H1 (cell line): ENCODE measurements at regions not wholly inside any gene's neighbourhood (a gene's known extent, or its start where the extent isn't known, plus 50 kb on each side); places are given as distances from the start of the nearest gene placed in this dataset.

Experiments used
- CTCF ChIA-PET: fragments of 300-600 bp; sonication (Branson Sonifier 250); formaldehyde crosslinking; loops from one replicate; lab custom pipeline; 2021; ENCODE audit not compliant: partially characterized antibody; lab: Charles Lee
- POLR2A ChIA-PET: fragments of 300-600 bp; sonication (Branson Sonifier 250); formaldehyde crosslinking; loops from one replicate; lab custom pipeline; 2021; ENCODE audit warnings: inconsistent platforms; ENCODE audit not compliant: partially characterized antibody; lab: Charles Lee
- DNase-seq, 2 experiments: peaks; one replicate each; pipeline versions ENCODE4 v3.0.0 to v3.0.0-alpha.2; 2010 to 2022; ENCODE audit warnings: low spot score in 2 of 2, low read depth in 1 of 2, mixed read lengths in 1 of 2
- FAIRE-seq: peaks from 2 replicates; lab custom pipeline; 2011; peaks lifted over from hg19 to GRCh38; lab: Jason Lieb, UNC
- H2AFZ ChIP-seq: 2 replicates; pipeline ENCODE4 v1.8.1; 2012; ENCODE audit warnings: low read length, inconsistent platforms
- H2AK5ac ChIP-seq: 2 replicates; pipeline ENCODE4 v1.6.1; 2013; ENCODE audit warnings: low read depth, low read length
- H2BK120ac ChIP-seq: replicated peaks from 2 replicates; pipeline ENCODE3; 2013; ENCODE audit warnings: low read depth, low read length, inconsistent platforms
- H2BK12ac ChIP-seq: 2 replicates; pipeline ENCODE4 v1.6.1; 2013; ENCODE audit warnings: low read depth, low read length
- H2BK15ac ChIP-seq: 2 replicates; pipeline ENCODE4 v1.6.1; 2013; ENCODE audit warnings: low read length
- H2BK20ac ChIP-seq: 2 replicates; pipeline ENCODE4 v1.6.1; 2013; ENCODE audit warnings: low read length
- H2BK5ac ChIP-seq: 2 replicates; pipeline ENCODE4 v1.6.1; 2013; ENCODE audit warnings: low read depth, low read length
- H3K14ac ChIP-seq: 2 replicates; pipeline ENCODE4 v1.6.1; 2013; ENCODE audit warnings: inconsistent platforms; ENCODE audit not compliant: insufficient read length
- H3K18ac ChIP-seq: 2 replicates; pipeline ENCODE4 v1.6.1; 2013; ENCODE audit warnings: low read length; ENCODE audit errors: extremely low read depth
- H3K23ac ChIP-seq: 2 replicates; pipeline ENCODE4 v1.6.1; 2013; ENCODE audit warnings: inconsistent platforms; ENCODE audit not compliant: insufficient read length
- H3K23me2 ChIP-seq: 2 replicates; pipeline ENCODE4 v1.6.1; 2013; ENCODE audit warnings: low read depth, low read length
- H3K27ac ChIP-seq: 2 replicates; pipeline ENCODE4 v1.6.1; 2011; ENCODE audit warnings: low read depth, low read length, inconsistent platforms
- H3K27me3 ChIP-seq, 4 experiments: replicated peaks in 1 of 4; 1 replicate in 1 of 4; 2 replicates in 3 of 4; pipeline versions ENCODE4 v1.6.1 to v1.8.1; 2011 to 2013; ENCODE audit warnings: low read length in 3 of 4, mild to moderate bottlenecking in 3 of 4, inconsistent platforms in 2 of 4, mixed read lengths in 2 of 4, moderate library complexity in 1 of 4; ENCODE audit not compliant: control insufficient read depth in 3 of 4, insufficient read depth in 3 of 4; ENCODE audit errors: extremely low read depth in 1 of 4
- H3K36me3 ChIP-seq, 4 experiments: 2 replicates each; pipeline versions ENCODE4 v1.6.1 to v1.8.1; 2011 to 2013; ENCODE audit warnings: mild to moderate bottlenecking in 4 of 4, low read length in 3 of 4, moderate library complexity in 2 of 4, control low read depth in 1 of 4, inconsistent platforms in 1 of 4; ENCODE audit not compliant: insufficient read depth in 4 of 4, control insufficient read depth in 2 of 4
- H3K4ac ChIP-seq: replicated peaks from 2 replicates; pipeline ENCODE3; 2013; ENCODE audit warnings: low read length, low read depth, mixed read lengths, inconsistent platforms; ENCODE audit not compliant: insufficient read length
- H3K4me1 ChIP-seq, 4 experiments: replicated peaks in 1 of 4; 1 replicate in 1 of 4; 2 replicates in 3 of 4; pipeline versions ENCODE4 v1.6.1 to v1.8.1; 2011 to 2013; ENCODE audit warnings: low read length in 3 of 4, inconsistent platforms in 2 of 4, mixed read lengths in 1 of 4; ENCODE audit not compliant: insufficient read depth in 4 of 4, control insufficient read depth in 3 of 4
- H3K4me2 ChIP-seq, 2 experiments: 2 replicates each; pipeline versions ENCODE4 v1.6.1 to v1.8.1; 2011 to 2013; ENCODE audit warnings: low read depth in 2 of 2, low read length in 2 of 2, control low read depth in 1 of 2, inconsistent platforms in 1 of 2, mild to moderate bottlenecking in 1 of 2; ENCODE audit not compliant: insufficient read depth in 1 of 2
- H3K4me3 ChIP-seq, 4 experiments: fragments of 200-600, 300-600 bp in 1 of 4; sonication (generic), shearing (Covaris generic), sonication (Bioruptor Twin) in 1 of 4; 2 replicates each; pipeline versions ENCODE4 v1.5.1 to v1.8.1; 2011 to 2016; ENCODE audit warnings: low read length in 4 of 4, low read depth in 3 of 4, control low read depth in 2 of 4, inconsistent platforms in 2 of 4, mild to moderate bottlenecking in 2 of 4, mixed read lengths in 1 of 4, moderate library complexity in 1 of 4; ENCODE audit not compliant: insufficient read depth in 2 of 4; ENCODE audit errors: extremely low read depth in 1 of 4
- H3K56ac ChIP-seq: replicated peaks from 2 replicates; pipeline ENCODE3; 2013; ENCODE audit warnings: low read depth, mild to moderate bottlenecking, mixed read lengths, low read length, inconsistent platforms; ENCODE audit not compliant: insufficient read length
- H3K79me1 ChIP-seq: 2 replicates; pipeline ENCODE4 v1.6.1; 2013; ENCODE audit warnings: low read depth, low read length, control low read depth
- H3K79me2 ChIP-seq, 2 experiments: 2 replicates each; pipeline versions ENCODE4 v1.6.1 to v1.8.1; 2012 to 2013; ENCODE audit warnings: low read length in 2 of 2, mild to moderate bottlenecking in 2 of 2, inconsistent platforms in 1 of 2; ENCODE audit not compliant: insufficient read depth in 2 of 2, control insufficient read depth in 1 of 2
- H3K9ac ChIP-seq, 4 experiments: replicated peaks in 1 of 4; 1 replicate in 1 of 4; 2 replicates in 3 of 4; pipeline versions ENCODE4 v1.6.1 to v1.8.1; 2011 to 2013; ENCODE audit warnings: low read depth in 3 of 4, low read length in 3 of 4, control low read depth in 2 of 4, mild to moderate bottlenecking in 2 of 4, moderate library complexity in 2 of 4, inconsistent platforms in 1 of 4; ENCODE audit errors: extremely low read depth in 1 of 4
- H3K9me3 ChIP-seq, 2 experiments: 2 replicates each; pipeline versions ENCODE4 v1.6.1 to v1.8.1; 2012 to 2013; ENCODE audit warnings: mild to moderate bottlenecking in 2 of 2, moderate library complexity in 2 of 2, control low read depth in 1 of 2, inconsistent platforms in 1 of 2, low read depth in 1 of 2, low read length in 1 of 2, mixed read lengths in 1 of 2; ENCODE audit not compliant: insufficient read depth in 2 of 2
- H4K20me1 ChIP-seq, 2 experiments: replicated peaks in 1 of 2; 2 replicates each; pipeline versions ENCODE3 to v1.8.1; 2011 to 2013; ENCODE audit warnings: inconsistent platforms in 2 of 2, low read length in 2 of 2, mild to moderate bottlenecking in 1 of 2; ENCODE audit not compliant: insufficient read depth in 2 of 2, control insufficient read depth in 1 of 2
- H4K5ac ChIP-seq: 2 replicates; pipeline ENCODE4 v1.6.1; 2013; ENCODE audit warnings: low read length, low read depth, mixed read lengths, inconsistent platforms; ENCODE audit not compliant: insufficient read length
- H4K8ac ChIP-seq: 2 replicates; pipeline ENCODE4 v1.8.0; 2013; ENCODE audit warnings: mild to moderate bottlenecking, moderate library complexity, low read length, inconsistent platforms; ENCODE audit not compliant: insufficient read depth; ENCODE audit errors: extremely low read depth
- H4K91ac ChIP-seq: replicated peaks from 2 replicates; pipeline ENCODE3; 2013; ENCODE audit warnings: low read length, mixed read lengths, inconsistent platforms; ENCODE audit not compliant: insufficient read length
- EZH2 ChIP-seq: fragments of 200-600 bp; sonication (generic); IDR thresholded peaks from 2 replicates; pipeline ENCODE4 v1.7.1; 2012; ENCODE audit warnings: low read depth, mild to moderate bottlenecking, moderate library complexity, low read length, inconsistent platforms; ENCODE audit not compliant: severe bottlenecking
- SIN3A ChIP-seq, 2 experiments: IDR thresholded peaks in 1 of 2; conservative IDR thresholded peaks in 1 of 2; 2 replicates each; pipeline ENCODE4 v1.6.1; 2011 to 2012; ENCODE audit warnings: low read length in 2 of 2, improper control_type of control experiment in 1 of 2, low read depth in 1 of 2, mild to moderate bottlenecking in 1 of 2
- USF2 ChIP-seq: IDR thresholded peaks from 2 replicates; pipeline ENCODE4 v1.6.1; 2011; ENCODE audit warnings: low read length, improper control_type of control experiment
- WGBS, 2 experiments: shearing (Covaris generic) in 1 of 2; methylation state at CpG; one replicate each; pipeline versions ENCODE4 v1.1.6 to v1.1.7; 2013 to 2015; ENCODE audit warnings: low lambda C conversion rate in 2 of 2, mixed read lengths in 2 of 2, inconsistent platforms in 1 of 2, low coverage in 1 of 2, missing lambda C conversion rate in 1 of 2; ENCODE audit not compliant: insufficient replicate concordance in 2 of 2, insufficient coverage in 1 of 2, insufficient read length in 1 of 2; ENCODE audit errors: extremely low coverage in 1 of 2, missing lambda C conversion rate in 1 of 2; 5-methylcytosine and 5-hydroxymethylcytosine counted together

GRCh38 chr22:49462291-49462690, 365.4 kb downstream of the BRD1 start:
- Histone ChIP-seq H3K36me3 (no peaks in the 10 kb centered on the region), H3K9ac (no peak overlapping the region), H3K9me3 (no peaks in the 10 kb centered on the region), H2AFZ (no peak overlapping the region), H3K4me1 (peaks cover 0 to 7% (median 0%) of the 10 kb centered on the region in 4 experiments; a peak in 2 of 7 replicates), H3K4me3 (no peak overlapping the region), H3K4me2 (no peak overlapping the region), H4K91ac (no peak overlapping the region), H3K14ac (no peak overlapping the region), H3K23me2 (peaks cover 2% of the 10 kb centered on the region; the same call in 1 of the 2 replicates), H3K79me1 (no peaks in the 10 kb centered on the region), H2BK20ac (no peak overlapping the region), H2AK5ac (no peak overlapping the region), H3K27me3 (no peaks in the 10 kb centered on the region; a peak in 1 of 7 replicates), H2BK12ac (no peak overlapping the region), H2BK120ac (no peak overlapping the region), H4K8ac (no peak overlapping the region; the same call in 1 of the 2 replicates), H2BK15ac (0 out of 2 replicates have a peak overlapping the region, but pooled peaks have one; percentile 88), H3K27ac (no peak overlapping the region), H4K5ac (no peak overlapping the region), H4K20me1 (peaks cover 0 to 3% of the 10 kb centered on the region in 2 experiments), H3K4ac (no peak overlapping the region), H3K23ac (no peak overlapping the region), H3K56ac (no peak overlapping the region), H3K79me2 (no peaks in the 10 kb centered on the region), H2BK5ac (no peak overlapping the region), H3K18ac (no peak overlapping the region)
- ChIA-PET CTCF (interaction anchor here (0.8 to 1.3 kb wide), 4 partner anchors 11 to 105 kb away, joined by 3 to 7 read pairs (median 3); no protein-coding TSS in a partner anchor), POLR2A (no interaction called here)
- no peak for FAIRE-seq
- 83% methylated on average over 13 of the region's 13 CpGs; no CpG with 5 or more reads in 1 of the 2 experiments for WGBS, 2 experiments
- DNase-seq: no peak
- TF ChIP-seq USF2 (no peak), SIN3A (conservative IDR thresholded peaks at IDR 0.05 in 1 of 2, IDR thresholded peaks at IDR 0.05 in 1 of 2; ENCODE audit: low read depth in 1 of 2, low read length in 2 of 2) (no peak), EZH2 (no peak)
